Central memory CD4-positive, alpha-beta T cell (primary cell): ENCODE measurements at regions not wholly inside any gene's neighbourhood (a gene's known extent, or its start where the extent isn't known, plus 50 kb on each side); places are given as distances from the start of the nearest gene placed in this dataset.
"Not testable (repeated sequence)": the region's sequence is repeated elsewhere in the genome, so short reads cannot be mapped to it uniquely, and the experiment has no call there.

Experiments
- DNase-seq: peaks from one replicate; pipeline ENCODE4 v3.0.0; 2022

- no peak for DNase-seq
These were observed 636.2 kb upstream of the KLF12 start for GRCh38 chr13:74770361-74770760.

- DNase-seq, result no peak
These were observed 635.1 kb upstream of the KLF12 start for GRCh38 chr13:74769333-74769732.

DNA sequence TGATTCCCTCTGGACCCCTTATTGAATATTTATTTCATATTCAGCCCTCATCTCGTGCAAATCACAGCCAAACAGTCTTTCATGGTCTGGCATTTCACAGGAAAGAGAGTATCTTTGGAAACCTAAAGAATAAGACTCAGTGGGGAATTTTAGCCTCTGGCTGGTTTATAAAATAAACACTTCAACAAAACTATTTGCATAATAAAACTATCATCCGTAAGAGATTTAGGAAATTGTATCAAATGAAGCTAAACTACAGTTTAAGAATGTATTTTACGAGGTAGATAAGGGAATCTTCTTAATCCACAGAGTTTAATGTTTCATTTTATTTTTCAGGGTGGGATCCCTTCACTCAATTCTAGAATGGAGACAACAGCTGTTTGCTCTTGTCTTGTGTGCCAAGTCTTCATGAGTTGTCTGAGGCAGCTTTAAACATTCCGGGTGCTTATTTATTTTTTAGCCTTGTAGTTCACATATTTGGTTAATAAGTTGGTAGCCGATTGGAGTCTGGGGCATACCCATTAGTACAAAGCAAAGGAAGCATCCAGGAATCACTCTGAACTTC lies 634.4 kb upstream of the KLF12 start:
- DNase-seq, result no peak

DNA sequence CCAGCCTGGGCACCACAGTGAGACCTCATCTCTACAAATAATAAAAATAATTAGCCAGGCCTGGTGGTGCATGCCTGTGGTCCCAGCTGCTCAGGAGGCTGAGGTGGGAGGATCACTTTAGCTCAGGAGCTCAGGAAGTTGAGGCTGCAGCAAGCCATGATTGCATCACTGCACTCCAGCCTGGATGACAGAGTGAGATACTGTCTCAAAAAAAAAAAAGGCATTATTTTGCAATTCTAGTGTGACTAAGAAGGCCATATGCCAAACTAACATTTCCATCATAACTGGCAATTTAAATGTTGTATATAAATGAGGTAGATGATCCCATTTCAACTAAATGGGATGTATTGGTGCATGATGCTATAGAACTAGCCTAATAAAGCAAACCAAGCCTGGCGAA lies 632.8 kb upstream of the KLF12 start:
- DNase-seq, result no peak

DNA sequence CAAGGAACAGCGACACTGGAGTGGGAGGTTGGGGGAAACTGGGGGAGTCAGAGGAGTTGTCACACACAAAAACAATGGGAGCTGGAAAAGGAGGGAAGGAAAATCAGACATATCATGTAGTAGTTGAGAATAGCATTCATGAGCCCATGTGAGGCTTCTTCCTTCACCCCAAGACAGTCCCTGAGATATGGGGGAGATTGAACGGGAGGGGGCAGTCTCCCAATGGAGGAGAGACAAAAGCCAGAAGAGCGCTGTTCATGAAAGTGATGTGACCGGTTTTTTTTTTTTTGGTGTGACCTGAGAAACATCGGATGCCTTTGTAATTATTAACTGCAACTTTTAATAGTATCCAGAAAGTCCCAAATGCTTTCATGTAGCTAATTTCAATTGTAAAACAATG lies 631.8 kb upstream of the KLF12 start:
- DNase-seq, result no peak

- no peak for DNase-seq
These were observed 627.9 kb upstream of the KLF12 start for GRCh38 chr13:74761801-74762757.

- no peak for DNase-seq
These were observed 624.0 kb upstream of the KLF12 start for GRCh38 chr13:74758188-74758587.

DNA sequence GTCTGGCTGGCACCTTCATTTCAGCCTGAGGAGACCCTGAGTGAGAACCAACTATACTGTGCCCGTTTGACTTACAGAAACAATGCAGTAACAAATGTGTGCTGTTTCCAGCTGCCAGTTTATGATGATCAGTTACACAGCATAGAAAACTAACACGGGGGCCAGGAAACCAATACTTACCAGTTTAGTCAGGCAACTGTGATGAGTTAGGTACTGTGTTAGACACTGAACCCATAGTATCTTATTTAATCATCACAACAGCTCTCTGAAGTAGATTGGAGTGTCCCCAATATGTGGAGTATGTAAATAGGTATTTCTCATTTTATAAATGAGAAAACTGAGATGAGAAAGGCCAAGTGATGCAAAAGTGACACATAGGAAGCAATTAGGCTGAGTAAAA lies 620.9 kb upstream of the KLF12 start:
- no peak for DNase-seq

GRCh38 chr13:74751739-74752138 lies 617.5 kb upstream of the KLF12 start:
- DNase-seq, result no peak

GRCh38 chr13:74747186-74747955 lies 613.2 kb upstream of the KLF12 start:
- no peak for DNase-seq

DNA sequence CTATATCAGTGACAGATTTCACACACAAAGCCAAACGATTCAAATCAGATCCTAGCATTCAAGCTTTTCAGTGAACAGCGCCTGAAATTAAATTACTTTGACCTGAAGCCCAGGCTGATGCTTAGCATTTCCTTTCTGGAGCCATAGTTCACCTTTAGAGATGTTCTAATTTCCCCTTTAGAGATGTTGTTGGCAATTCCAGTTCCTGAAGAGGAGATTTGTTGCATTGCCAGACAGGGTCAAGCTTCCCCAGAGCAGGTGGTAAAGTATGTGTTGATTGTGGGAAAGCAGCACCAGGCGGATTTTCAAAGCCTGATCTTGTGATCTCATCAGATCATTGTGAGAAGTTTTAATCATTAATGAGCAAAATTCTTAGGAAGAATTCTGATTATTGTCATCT lies 609.8 kb upstream of the KLF12 start:
- DNase-seq, result no peak

DNA sequence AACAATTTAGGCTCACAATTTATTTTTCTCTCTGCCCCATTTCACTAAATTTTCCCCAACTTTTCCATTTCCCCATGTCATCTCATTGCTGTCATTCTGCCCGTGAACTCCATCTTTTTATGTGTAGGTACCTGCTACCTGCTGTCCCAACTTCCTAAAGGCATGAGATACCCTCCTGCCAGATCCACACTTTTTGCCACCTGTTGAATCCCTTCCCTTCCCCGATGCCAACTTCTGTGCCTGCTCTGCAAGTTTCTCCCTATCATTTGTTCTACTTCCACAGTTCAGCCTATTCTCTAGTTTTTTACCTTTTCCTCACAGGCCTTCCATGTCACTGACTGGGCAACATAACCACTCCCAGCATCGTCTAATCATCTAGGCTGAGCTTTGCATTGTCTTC lies 607.5 kb upstream of the KLF12 start:
- DNase-seq, result no peak

- DNase-seq, result no peak
These were observed 598.7 kb upstream of the KLF12 start for GRCh38 chr13:74732736-74733385.

- DNase-seq, result no peak
These were observed 597.5 kb upstream of the KLF12 start for GRCh38 chr13:74731731-74732130.

- DNase-seq, result no peak
These were observed 596.5 kb upstream of the KLF12 start for GRCh38 chr13:74730556-74731331.

DNA sequence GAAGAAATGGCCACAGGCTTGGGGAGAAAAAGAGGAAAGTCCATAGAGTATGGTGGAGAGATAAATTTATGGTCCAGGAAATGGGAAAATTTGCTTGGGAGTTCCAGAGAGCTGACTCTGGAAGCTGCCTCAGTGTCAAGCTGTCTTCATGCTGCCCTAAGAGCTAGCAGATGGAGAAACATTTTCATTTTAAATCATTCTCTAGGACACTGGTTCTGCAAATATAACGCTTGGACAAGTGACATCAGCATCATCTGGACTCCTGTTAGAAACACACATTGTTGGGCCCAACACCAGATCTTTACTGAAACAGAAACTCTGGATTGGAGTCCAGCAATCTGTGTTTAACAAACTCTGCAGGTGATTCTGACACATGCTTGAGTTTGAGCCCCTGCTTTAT lies 592.0 kb upstream of the KLF12 start:
- DNase-seq, result no peak

- not testable (repeated sequence) for DNase-seq
These were observed 584.1 kb upstream of the KLF12 start for GRCh38 chr13:74718232-74718842.

DNA sequence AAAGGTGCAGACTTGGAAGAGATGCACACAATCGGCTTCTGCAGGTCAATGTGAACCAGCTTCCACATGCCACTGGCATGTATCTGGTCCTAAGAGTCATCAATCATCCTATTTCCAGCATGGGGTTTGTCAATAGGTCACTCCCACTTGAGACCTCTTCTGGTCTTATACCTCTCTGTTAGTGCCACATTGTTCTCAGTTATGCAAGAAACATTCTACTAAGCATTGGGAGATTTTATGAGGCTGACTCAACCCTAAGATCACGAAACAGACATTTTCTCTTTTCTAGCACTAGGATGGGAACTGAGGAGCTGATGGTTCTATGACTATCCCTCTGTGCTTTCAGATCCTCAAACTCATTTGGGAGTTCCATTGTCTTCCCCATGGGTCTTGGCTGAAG lies 581.5 kb upstream of the KLF12 start:
- no peak for DNase-seq

GRCh38 chr13:74710006-74710405 lies 575.8 kb upstream of the KLF12 start:
- no peak for DNase-seq

DNA sequence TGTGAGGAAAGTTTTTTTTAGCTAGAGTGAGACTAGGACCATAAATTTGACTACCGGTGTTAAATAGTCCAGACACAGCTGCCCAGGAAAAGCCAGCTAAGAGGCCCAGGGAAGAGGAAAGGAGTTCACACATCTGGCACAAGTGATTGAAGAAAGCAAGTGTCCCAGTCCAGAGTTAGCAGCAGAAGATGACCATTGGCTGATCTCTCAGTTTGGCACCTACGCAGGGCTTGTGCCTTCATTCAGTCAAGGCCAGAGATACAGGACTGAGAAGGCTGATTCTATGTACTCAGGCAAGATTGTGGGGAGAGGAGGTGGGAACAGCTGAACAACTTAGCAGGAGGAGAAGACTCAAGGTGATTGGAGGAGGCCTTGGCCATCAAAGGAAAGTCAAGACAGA lies 575.0 kb upstream of the KLF12 start:
- DNase-seq, result no peak

DNA sequence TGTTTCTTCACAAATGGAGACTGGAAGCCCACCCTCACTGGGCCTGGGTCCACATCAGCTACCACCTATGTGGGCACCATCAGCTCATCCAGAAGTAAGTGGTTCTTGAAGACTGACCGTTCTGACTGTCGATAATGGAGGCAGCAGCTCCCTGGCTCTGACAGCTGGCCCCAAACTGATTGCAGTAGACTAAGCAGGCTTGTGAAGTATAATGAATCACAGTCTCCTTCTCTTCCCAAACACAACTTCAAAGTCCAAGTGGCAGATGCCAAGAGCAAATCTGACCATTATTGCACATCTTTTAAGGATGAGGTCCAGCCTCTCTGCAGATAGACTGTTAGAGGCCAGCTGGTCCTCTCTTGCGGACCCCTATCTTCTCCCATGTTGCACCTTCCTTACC lies 574.4 kb upstream of the KLF12 start:
- no peak for DNase-seq

DNA sequence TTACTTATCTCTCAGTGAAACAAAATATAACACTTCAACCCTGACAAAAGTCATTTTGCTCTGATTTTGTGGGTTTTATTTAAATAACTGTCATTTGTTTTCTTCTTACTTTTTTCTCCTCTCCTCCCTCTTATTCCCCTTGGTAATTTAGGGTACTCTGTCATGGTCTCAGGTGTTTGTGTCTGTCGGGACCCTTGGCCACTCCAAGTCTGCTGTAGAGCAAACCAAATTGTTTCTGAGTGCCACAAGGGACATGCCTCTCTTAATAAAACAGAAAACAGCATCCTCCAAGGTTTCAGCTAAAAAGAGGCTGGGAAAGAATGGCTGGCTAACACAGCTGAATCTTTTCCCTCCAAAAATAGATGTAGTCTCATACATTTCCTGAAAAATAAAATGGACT lies 573.1 kb upstream of the KLF12 start:
- no peak for DNase-seq
